HG03139 (cell line): ENCODE measurements at regions not wholly inside any gene's neighbourhood (a gene's known extent, or its start where the extent isn't known, plus 50 kb on each side); places are given as distances from the start of the nearest gene placed in this dataset.

Source experiments
- ATAC-seq: cut with Tn5 transposase; IDR thresholded peaks from one replicate; pipeline ENCODE4 v1.9.1; 2021; ENCODE audit not compliant: unreplicated experiment

GRCh38 chr12:102539651-102540553 is 59.5 kb upstream of the IGF1 start:
- no peak for ATAC-seq

GRCh38 chr12:102535306-102535705 is 54.9 kb upstream of the IGF1 start:
- no peak for ATAC-seq

GRCh38 chr12:102534899-102535298 is 54.5 kb upstream of the IGF1 start:
- ATAC-seq, result no peak

GRCh38 chr12:102533483-102534215 is 53.3 kb upstream of the IGF1 start:
- ATAC-seq, result no peak
